ENCODE measurements at regions not wholly inside any gene's neighbourhood (a gene's known extent, or its start where the extent isn't known, plus 50 kb on each side); places are given as distances from the start of the nearest gene placed in this dataset.
"Not testable (repeated sequence)": the region's sequence is repeated elsewhere in the genome, so short reads cannot be mapped to it uniquely, and the experiment has no call there.

GRCh38 chr12:59432057-59432456, 163.8 kb upstream of the SLC16A7 start:
- H3K9me3 Mint-ChIP-seq, result no peaks in the 10 kb centered on the region
- ATAC-seq (replicated peaks), result no peak
- H3K27ac Mint-ChIP-seq, result no peak overlapping the region
- H3K4me1 Mint-ChIP-seq, result no peaks in the 10 kb centered on the region
- H3K36me3 Mint-ChIP-seq (ENCODE audit: low read depth), result no peaks in the 10 kb centered on the region
- H3K27me3 Mint-ChIP-seq, result peaks cover 6% of the 10 kb centered on the region
- H3K4me3 Mint-ChIP-seq, result no peak overlapping the region

GRCh38 chr12:59431266-59431665, 164.6 kb upstream of the SLC16A7 start:
- Mint-ChIP-seq H3K36me3 (ENCODE audit: low read depth) (no peaks in the 10 kb centered on the region), H3K27me3 (peaks cover 6% of the 10 kb centered on the region), H3K27ac (no peak overlapping the region), H3K4me1 (no peaks in the 10 kb centered on the region), H3K4me3 (no peak overlapping the region), H3K9me3 (no peaks in the 10 kb centered on the region)
- ATAC-seq (replicated peaks), result no peak

GRCh38 chr12:59429766-59430165, 166.1 kb upstream of the SLC16A7 start:
- peaks cover 6% of the 10 kb centered on the region for H3K27me3 Mint-ChIP-seq
- no peaks in the 10 kb centered on the region for H3K9me3 Mint-ChIP-seq
- no peaks in the 10 kb centered on the region for H3K4me1 Mint-ChIP-seq
- H3K27ac Mint-ChIP-seq, result no peak overlapping the region
- ATAC-seq (replicated peaks), result no peak
- H3K36me3 Mint-ChIP-seq (ENCODE audit: low read depth), result no peaks in the 10 kb centered on the region
- H3K4me3 Mint-ChIP-seq, result no peak overlapping the region

GRCh38 chr12:59425798-59426197, 170.0 kb upstream of the SLC16A7 start:
- Mint-ChIP-seq H3K4me1 (no peaks in the 10 kb centered on the region), H3K36me3 (ENCODE audit: low read depth) (no peaks in the 10 kb centered on the region), H3K27ac (no peak overlapping the region), H3K27me3 (peaks cover 6% of the 10 kb centered on the region), H3K4me3 (no peak overlapping the region), H3K9me3 (no peaks in the 10 kb centered on the region)
- no peak for ATAC-seq (replicated peaks)

GRCh38 chr12:59424666-59425065, 171.2 kb upstream of the SLC16A7 start:
- not testable (repeated sequence) for H3K4me1 Mint-ChIP-seq; H3K27ac Mint-ChIP-seq; H3K4me3 Mint-ChIP-seq; H3K9me3 Mint-ChIP-seq; H3K27me3 Mint-ChIP-seq; ATAC-seq (replicated peaks); H3K36me3 Mint-ChIP-seq (ENCODE audit: low read depth)

- ATAC-seq (replicated peaks), result no peak
- Mint-ChIP-seq H3K27me3 (no peaks in the 10 kb centered on the region), H3K9me3 (no peaks in the 10 kb centered on the region), H3K27ac (no peak overlapping the region), H3K36me3 (ENCODE audit: low read depth) (no peaks in the 10 kb centered on the region), H3K4me1 (no peaks in the 10 kb centered on the region), H3K4me3 (no peak overlapping the region)
Observed at GRCh38 chr12:59414051-59414450, 181.8 kb upstream of the SLC16A7 start.

GRCh38 chr12:59408431-59408830, 187.4 kb upstream of the SLC16A7 start:
- ATAC-seq (replicated peaks), result no peak
- no peaks in the 10 kb centered on the region for H3K36me3 Mint-ChIP-seq (ENCODE audit: low read depth)

GRCh38 chr12:59407799-59408198, 188.0 kb upstream of the SLC16A7 start:
- no peaks in the 10 kb centered on the region for H3K36me3 Mint-ChIP-seq (ENCODE audit: low read depth)
- ATAC-seq (replicated peaks), result no peak
- H3K27ac Mint-ChIP-seq, result no peak overlapping the region
- no peak overlapping the region for H3K4me3 Mint-ChIP-seq
- no peaks in the 10 kb centered on the region for H3K9me3 Mint-ChIP-seq
- H3K27me3 Mint-ChIP-seq, result peaks cover 3% of the 10 kb centered on the region
- H3K4me1 Mint-ChIP-seq, result peaks cover 3% of the 10 kb centered on the region

More at GRCh38 chr12:59408431-59408830, 187.4 kb upstream of the SLC16A7 start:
- Mint-ChIP-seq H3K4me3 (no peak overlapping the region), H3K27ac (no peak overlapping the region), H3K27me3 (peaks cover 3% of the 10 kb centered on the region), H3K4me1 (peaks cover 3% of the 10 kb centered on the region), H3K9me3 (no peaks in the 10 kb centered on the region)

- peaks cover 11% of the 10 kb centered on the region for H3K27me3 Mint-ChIP-seq
- ATAC-seq (replicated peaks), result peak; percentile 85
- H3K9me3 Mint-ChIP-seq, result no peaks in the 10 kb centered on the region
- H3K36me3 Mint-ChIP-seq (ENCODE audit: low read depth), result no peaks in the 10 kb centered on the region
- no peak overlapping the region for H3K4me3 Mint-ChIP-seq
- H3K27ac Mint-ChIP-seq, result no peak overlapping the region
- H3K4me1 Mint-ChIP-seq, result peaks cover 3% of the 10 kb centered on the region
Observed at GRCh38 chr12:59405992-59406391, 189.8 kb upstream of the SLC16A7 start.

GRCh38 chr12:59404109-59404650, 191.6 kb upstream of the SLC16A7 start:
- H3K36me3 Mint-ChIP-seq (ENCODE audit: low read depth), result no peaks in the 10 kb centered on the region
- H3K27ac Mint-ChIP-seq, result no peak overlapping the region
- H3K9me3 Mint-ChIP-seq, result no peaks in the 10 kb centered on the region
- peaks cover 11% of the 10 kb centered on the region for H3K27me3 Mint-ChIP-seq
- no peak overlapping the region for H3K4me3 Mint-ChIP-seq
- H3K4me1 Mint-ChIP-seq, result peaks cover 3% of the 10 kb centered on the region
- no peak for ATAC-seq (replicated peaks)

GRCh38 chr12:59403259-59403932, 192.4 kb upstream of the SLC16A7 start:
- peaks cover 11% of the 10 kb centered on the region for H3K27me3 Mint-ChIP-seq
- H3K9me3 Mint-ChIP-seq, result no peaks in the 10 kb centered on the region
- H3K4me1 Mint-ChIP-seq, result peaks cover 3% of the 10 kb centered on the region
- H3K27ac Mint-ChIP-seq, result no peak overlapping the region
- no peaks in the 10 kb centered on the region for H3K36me3 Mint-ChIP-seq (ENCODE audit: low read depth)
- peak; percentile 55 for ATAC-seq (replicated peaks)
- H3K4me3 Mint-ChIP-seq, result no peak overlapping the region

GRCh38 chr12:59401862-59402261, 194.0 kb upstream of the SLC16A7 start:
- H3K4me1 Mint-ChIP-seq, result peaks cover 3% of the 10 kb centered on the region
- H3K9me3 Mint-ChIP-seq, result no peaks in the 10 kb centered on the region
- no peak for ATAC-seq (replicated peaks)
- peaks cover 11% of the 10 kb centered on the region for H3K27me3 Mint-ChIP-seq
- H3K36me3 Mint-ChIP-seq (ENCODE audit: low read depth), result no peaks in the 10 kb centered on the region
- H3K4me3 Mint-ChIP-seq, result no peak overlapping the region
- no peak overlapping the region for H3K27ac Mint-ChIP-seq

GRCh38 chr12:59398164-59398563, 197.7 kb upstream of the SLC16A7 start:
- Mint-ChIP-seq H3K4me1 (no peaks in the 10 kb centered on the region), H3K4me3 (no peak overlapping the region), H3K27me3 (peaks cover 8% of the 10 kb centered on the region), H3K9me3 (no peaks in the 10 kb centered on the region), H3K36me3 (ENCODE audit: low read depth) (no peaks in the 10 kb centered on the region), H3K27ac (no peak overlapping the region)
- no peak for ATAC-seq (replicated peaks)

- no peaks in the 10 kb centered on the region for H3K9me3 Mint-ChIP-seq
- H3K4me3 Mint-ChIP-seq, result no peak overlapping the region
- no peak overlapping the region for H3K27ac Mint-ChIP-seq
- peaks cover 4% of the 10 kb centered on the region for H3K27me3 Mint-ChIP-seq
- no peaks in the 10 kb centered on the region for H3K36me3 Mint-ChIP-seq (ENCODE audit: low read depth)
- ATAC-seq (replicated peaks), result no peak
- no peaks in the 10 kb centered on the region for H3K4me1 Mint-ChIP-seq
Observed at GRCh38 chr12:59396919-59397318, 198.9 kb upstream of the SLC16A7 start.

GRCh38 chr12:59396519-59396918, 199.3 kb upstream of the SLC16A7 start:
- no peak for ATAC-seq (replicated peaks)
- H3K4me3 Mint-ChIP-seq, result no peak overlapping the region
- H3K9me3 Mint-ChIP-seq, result no peaks in the 10 kb centered on the region
- H3K4me1 Mint-ChIP-seq, result no peaks in the 10 kb centered on the region
- H3K27ac Mint-ChIP-seq, result no peak overlapping the region
- H3K36me3 Mint-ChIP-seq (ENCODE audit: low read depth), result no peaks in the 10 kb centered on the region
- H3K27me3 Mint-ChIP-seq, result peaks cover 3% of the 10 kb centered on the region

Measured in activated T-helper 17 cell treated with anti-CD3 and anti-CD28 coated beads, Interleukin-2, amount 50 U/mL, for 72 hours (primary cell).